ENCODE measurements at regions not wholly inside any gene's neighbourhood (a gene's known extent, or its start where the extent isn't known, plus 50 kb on each side); places are given as distances from the start of the nearest gene placed in this dataset.

GRCh38 chr5:43920422-43920821 is 317.4 kb downstream of the NNT start:
- no peaks in the 10 kb centered on the region for H4K20me1 ChIP-seq (ENCODE audit: insufficient read depth)
- H3K4me3 ChIP-seq, result no peak overlapping the region
- TF ChIP-seq EZH2phosphoT487 (IDR thresholded peaks at IDR 0.05; ENCODE audit: insufficient read depth, low read depth), result no peak
- TF ChIP-seq EZH2 (IDR thresholded peaks at IDR 0.05; ENCODE audit: insufficient read depth, poor library complexity, severe bottlenecking), result no peak
- no peak overlapping the region for H2AFZ ChIP-seq
- H3K79me2 ChIP-seq (ENCODE audit: insufficient read depth), result no peaks in the 10 kb centered on the region
- H3K9me3 ChIP-seq (ENCODE audit: low read depth), result no peaks in the 10 kb centered on the region
- no peak overlapping the region for H3K9ac ChIP-seq
- DNase-seq, result no peak
- no peaks in the 10 kb centered on the region for H3K4me1 ChIP-seq (ENCODE audit: insufficient read depth)
- H3K9me2 ChIP-seq (ENCODE audit: insufficient read depth), result peaks cover 6% of the 10 kb centered on the region; the same call in 1 of the 2 replicates
- no peak overlapping the region for H3K27ac ChIP-seq
- no peak overlapping the region for H3K4me2 ChIP-seq (ENCODE audit: unreplicated experiment)
- H3F3A ChIP-seq (ENCODE audit: insufficient read depth), result no peaks in the 10 kb centered on the region
- H3K36me3 ChIP-seq (ENCODE audit: low read depth), result no peaks in the 10 kb centered on the region
- in situ Hi-C loops (cut with MboI), result no loop called here
- no peaks in the 10 kb centered on the region for H3K27me3 ChIP-seq (replicated peaks; ENCODE audit: insufficient read depth)

- 10 to 31% methylated on average over 3 of the region's 3 CpGs for WGBS, 2 experiments (ENCODE audit: low coverage in 1 of 2, low lambda C conversion rate in 2 of 2, missing lambda C conversion rate in 2 of 2)
Observed at GRCh38 chr5:43917925-43918324, 314.9 kb downstream of the NNT start.

DNA sequence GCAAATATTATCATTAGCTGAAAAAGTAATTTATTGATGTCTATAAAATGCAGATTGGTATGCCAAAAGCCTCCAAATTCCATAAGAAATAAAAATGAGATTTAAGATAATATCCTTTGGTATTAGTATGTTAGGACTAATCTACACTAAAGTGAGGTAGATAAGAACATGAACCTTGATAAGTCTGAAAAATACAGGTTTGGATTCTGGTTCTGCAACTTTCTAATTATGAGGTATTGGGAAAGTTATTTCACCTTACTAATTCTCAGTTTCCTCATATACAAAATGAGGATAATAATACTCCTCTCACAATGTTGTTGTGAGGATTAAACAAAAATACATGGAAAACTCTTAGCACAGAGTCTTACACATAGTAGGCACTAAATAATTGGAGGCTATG is 300.1 kb downstream of the NNT start:
- Histone ChIP-seq H3K9me2 (ENCODE audit: insufficient read depth) (no peaks in the 10 kb centered on the region), H3K27me3 (replicated peaks; ENCODE audit: insufficient read depth) (no peaks in the 10 kb centered on the region), H3K79me2 (ENCODE audit: insufficient read depth) (no peaks in the 10 kb centered on the region), H3K9ac (no peak overlapping the region), H3K4me2 (ENCODE audit: unreplicated experiment) (no peak overlapping the region), H3K4me1 (ENCODE audit: insufficient read depth) (no peaks in the 10 kb centered on the region), H3K36me3 (ENCODE audit: low read depth) (no peaks in the 10 kb centered on the region), H3K27ac (no peak overlapping the region), H3K4me3 (no peak overlapping the region), H3F3A (ENCODE audit: insufficient read depth) (no peaks in the 10 kb centered on the region), H3K9me3 (ENCODE audit: low read depth) (no peaks in the 10 kb centered on the region), H4K20me1 (ENCODE audit: insufficient read depth) (no peaks in the 10 kb centered on the region), H2AFZ (no peak overlapping the region)
- TF ChIP-seq EZH2 (IDR thresholded peaks at IDR 0.05; ENCODE audit: insufficient read depth, poor library complexity, severe bottlenecking) (no peak), EZH2phosphoT487 (IDR thresholded peaks at IDR 0.05; ENCODE audit: insufficient read depth, low read depth) (no peak)
- in situ Hi-C loops (cut with MboI), result no loop called here
- DNase-seq, result no peak

More at GRCh38 chr5:43917925-43918324, 314.9 kb downstream of the NNT start:
- Histone ChIP-seq H3K4me2 (ENCODE audit: unreplicated experiment) (no peak overlapping the region), H3K4me3 (no peak overlapping the region), H3K4me1 (ENCODE audit: insufficient read depth) (no peaks in the 10 kb centered on the region), H3K27ac (no peak overlapping the region), H4K20me1 (ENCODE audit: insufficient read depth) (no peaks in the 10 kb centered on the region), H3K79me2 (ENCODE audit: insufficient read depth) (no peaks in the 10 kb centered on the region), H3K9me3 (ENCODE audit: low read depth) (no peaks in the 10 kb centered on the region), H3K9me2 (ENCODE audit: insufficient read depth) (peaks cover 6% of the 10 kb centered on the region; the same call in 1 of the 2 replicates), H2AFZ (no peak overlapping the region), H3K36me3 (ENCODE audit: low read depth) (no peaks in the 10 kb centered on the region), H3F3A (ENCODE audit: insufficient read depth) (no peaks in the 10 kb centered on the region), H3K9ac (no peak overlapping the region), H3K27me3 (replicated peaks; ENCODE audit: insufficient read depth) (no peaks in the 10 kb centered on the region)
- TF ChIP-seq EZH2phosphoT487 (IDR thresholded peaks at IDR 0.05; ENCODE audit: insufficient read depth, low read depth) (no peak), EZH2 (IDR thresholded peaks at IDR 0.05; ENCODE audit: insufficient read depth, poor library complexity, severe bottlenecking) (no peak)
- in situ Hi-C loops (cut with MboI), result no loop called here
- no peak for DNase-seq

- Histone ChIP-seq H3F3A (ENCODE audit: insufficient read depth) (no peaks in the 10 kb centered on the region), H3K79me2 (ENCODE audit: insufficient read depth) (no peaks in the 10 kb centered on the region), H3K36me3 (ENCODE audit: low read depth) (no peaks in the 10 kb centered on the region), H3K4me3 (no peak overlapping the region), H3K4me2 (ENCODE audit: unreplicated experiment) (no peak overlapping the region), H3K4me1 (ENCODE audit: insufficient read depth) (no peaks in the 10 kb centered on the region), H3K9ac (no peak overlapping the region), H4K20me1 (ENCODE audit: insufficient read depth) (no peaks in the 10 kb centered on the region), H3K27me3 (replicated peaks; ENCODE audit: insufficient read depth) (no peaks in the 10 kb centered on the region), H2AFZ (no peak overlapping the region), H3K9me2 (ENCODE audit: insufficient read depth) (no peaks in the 10 kb centered on the region), H3K27ac (no peak overlapping the region), H3K9me3 (ENCODE audit: low read depth) (no peaks in the 10 kb centered on the region)
- TF ChIP-seq EZH2phosphoT487 (IDR thresholded peaks at IDR 0.05; ENCODE audit: insufficient read depth, low read depth) (no peak), EZH2 (IDR thresholded peaks at IDR 0.05; ENCODE audit: insufficient read depth, poor library complexity, severe bottlenecking) (no peak)
- in situ Hi-C loops (cut with MboI), result no loop called here
- 23 to 27% methylated on average over 1 of the region's 1 CpG for WGBS, 2 experiments (ENCODE audit: low coverage in 1 of 2, low lambda C conversion rate in 2 of 2, missing lambda C conversion rate in 2 of 2)
- no peak for DNase-seq
Observed at GRCh38 chr5:43900974-43901373, 298.0 kb downstream of the NNT start.

GRCh38 chr5:43895876-43896275 is 292.9 kb downstream of the NNT start:
- Histone ChIP-seq H3K9me2 (ENCODE audit: insufficient read depth) (no peaks in the 10 kb centered on the region), H3F3A (ENCODE audit: insufficient read depth) (no peaks in the 10 kb centered on the region), H2AFZ (no peak overlapping the region), H3K9me3 (ENCODE audit: low read depth) (no peaks in the 10 kb centered on the region), H3K4me2 (ENCODE audit: unreplicated experiment) (no peak overlapping the region), H3K79me2 (ENCODE audit: insufficient read depth) (no peaks in the 10 kb centered on the region), H3K9ac (no peak overlapping the region), H3K27ac (no peak overlapping the region), H3K36me3 (ENCODE audit: low read depth) (no peaks in the 10 kb centered on the region), H4K20me1 (ENCODE audit: insufficient read depth) (no peaks in the 10 kb centered on the region), H3K4me1 (ENCODE audit: insufficient read depth) (no peaks in the 10 kb centered on the region), H3K4me3 (no peak overlapping the region), H3K27me3 (replicated peaks; ENCODE audit: insufficient read depth) (no peaks in the 10 kb centered on the region)
- DNase-seq, result no peak
- TF ChIP-seq EZH2 (IDR thresholded peaks at IDR 0.05; ENCODE audit: insufficient read depth, poor library complexity, severe bottlenecking), result no peak
- TF ChIP-seq EZH2phosphoT487 (IDR thresholded peaks at IDR 0.05; ENCODE audit: insufficient read depth, low read depth), result no peak
- in situ Hi-C loops (cut with MboI), result no loop called here
- WGBS, 2 experiments (ENCODE audit: low coverage in 1 of 2, low lambda C conversion rate in 2 of 2, missing lambda C conversion rate in 2 of 2), result 24 to 30% methylated on average over 1 of the region's 1 CpG
